GM23338 (cell line): ENCODE measurements at regions not wholly inside any gene's neighbourhood (a gene's known extent, or its start where the extent isn't known, plus 50 kb on each side); places are given as distances from the start of the nearest gene placed in this dataset.

Experiments
- ATAC-seq: fragments of 200-7000 bp; cut with Tn5 transposase; 3 replicates; pipeline ENCODE4 v1.9.1; 2020
- DNase-seq: peaks from one replicate; pipeline ENCODE4 v3.0.0-alpha.2; 2015; ENCODE audit warnings: low spot score
- H2AFZ ChIP-seq: fragments of 200-600 bp; sonication (generic); 2 replicates; pipeline ENCODE4 v1.8.0; 2016; ENCODE audit warnings: antibody characterized with exemption, mild to moderate bottlenecking, moderate library complexity
- H3F3A ChIP-seq: fragments of 200-600 bp; sonication (generic); replicated peaks from 2 replicates; pipeline ENCODE4 v1.8.0; 2017; ENCODE audit warnings: antibody characterized with exemption, mixed run types, low read depth
- H3K27ac ChIP-seq: fragments of 200-600 bp; sonication (generic); 2 replicates; pipeline ENCODE4 v1.6.1; 2016; ENCODE audit warnings: low read depth
- H3K27me3 ChIP-seq: fragments of 200-600 bp; sonication (generic); 2 replicates; pipeline ENCODE4 v1.8.0; 2016; ENCODE audit warnings: mild to moderate bottlenecking, mixed run types, moderate library complexity; ENCODE audit not compliant: insufficient read depth
- H3K36me3 ChIP-seq: fragments of 200-600 bp; sonication (generic); 2 replicates; pipeline ENCODE4 v1.8.0; 2016; ENCODE audit warnings: mild to moderate bottlenecking; ENCODE audit not compliant: insufficient read depth
- H3K4me1 ChIP-seq: fragments of 200-600 bp; sonication (generic); 2 replicates; pipeline ENCODE4 v1.8.0; 2016; ENCODE audit warnings: mild to moderate bottlenecking, moderate library complexity; ENCODE audit not compliant: insufficient read depth
- H3K4me2 ChIP-seq: fragments of 200-600 bp; sonication (generic); 2 replicates; pipeline ENCODE4 v1.7.1; 2017; ENCODE audit warnings: mixed run types
- H3K4me3 ChIP-seq: fragments of 200-600 bp; sonication (generic); 2 replicates; pipeline ENCODE4 v1.6.1; 2016; ENCODE audit warnings: mixed run types
- H3K79me2 ChIP-seq: fragments of 200-600 bp; sonication (generic); replicated peaks from 2 replicates; pipeline ENCODE4 v1.8.0; 2017; ENCODE audit warnings: mild to moderate bottlenecking; ENCODE audit not compliant: insufficient read depth
- H3K9me2 ChIP-seq: fragments of 200-600 bp; sonication (generic); 2 replicates; pipeline ENCODE4 v1.8.0; 2017; ENCODE audit not compliant: insufficient read depth
- H4K20me1 ChIP-seq: fragments of 200-600 bp; sonication (generic); replicated peaks from 2 replicates; pipeline ENCODE4 v1.8.0; 2017; ENCODE audit warnings: mild to moderate bottlenecking; ENCODE audit not compliant: insufficient read depth
- H3K27ac Mint-ChIP-seq: 2 replicates; pipeline ENCODE4 v1.8.0; 2020; ENCODE audit warnings: inconsistent platforms, mild to moderate bottlenecking, moderate library complexity, mixed read lengths
- H3K27me3 Mint-ChIP-seq: 3 replicates; pipeline ENCODE4 v1.8.0; 2022; ENCODE audit warnings: low read depth, mild to moderate bottlenecking, moderate library complexity, mixed read lengths, inconsistent platforms; ENCODE audit not compliant: insufficient read depth, poor library complexity
- H3K36me3 Mint-ChIP-seq: 3 replicates; pipeline ENCODE4 v1.8.0; 2021; ENCODE audit warnings: low read depth, mild to moderate bottlenecking, inconsistent platforms, moderate library complexity, mixed read lengths
- H3K4me1 Mint-ChIP-seq: 3 replicates; pipeline ENCODE4 v1.8.0; 2020; ENCODE audit warnings: mild to moderate bottlenecking, inconsistent platforms, mixed read lengths
- H3K4me3 Mint-ChIP-seq: 3 replicates; pipeline ENCODE4 v1.8.0; 2021; ENCODE audit warnings: moderate library complexity, mild to moderate bottlenecking, inconsistent platforms, mixed read lengths
- H3K9me3 Mint-ChIP-seq: 3 replicates; pipeline ENCODE4 v1.8.0; 2020; ENCODE audit warnings: moderate library complexity, mild to moderate bottlenecking, inconsistent platforms, mixed read lengths
- CREB1 ChIP-seq: fragments of 250-450 bp; sonication (Bioruptor Pico); IDR thresholded peaks from 2 replicates; pipeline ENCODE4 v1.5.0; 2020; ENCODE audit warnings: low read depth, mild to moderate bottlenecking, moderate library complexity
- EZH2phosphoT487 ChIP-seq: fragments of 200-600 bp; sonication (generic); IDR thresholded peaks from one replicate; pipeline ENCODE4 v1.8.1; 2018; ENCODE audit warnings: antibody characterized with exemption; ENCODE audit not compliant: unreplicated experiment
- POLR2AphosphoS5 ChIP-seq: IDR thresholded peaks from 2 replicates; pipeline ENCODE4 v1.6.1; 2016; ENCODE audit warnings: antibody characterized with exemption, low read depth
- ZNF331 ChIP-seq: fragments of 250-450 bp; sonication (Bioruptor Pico); IDR thresholded peaks from 2 replicates; pipeline ENCODE4 v1.5.0; 2020; ENCODE audit warnings: low read depth, mild to moderate bottlenecking, moderate library complexity
- TF ChIP-seq, protein P1 (sequence below): fragments of 250-450 bp; sonication (Bioruptor Pico); IDR thresholded peaks from 2 replicates; pipeline ENCODE4 v1.5.0; 2020; ENCODE audit warnings: mild to moderate bottlenecking, moderate library complexity

- no peaks in the 10 kb centered on the region for H3K4me1 Mint-ChIP-seq
- Histone ChIP-seq H3K4me3 (no peak overlapping the region), H3K4me1 (no peaks in the 10 kb centered on the region), H2AFZ (no peak overlapping the region), H3K9me2 (no peaks in the 10 kb centered on the region), H3F3A (no peaks in the 10 kb centered on the region), H3K27me3 (no peaks in the 10 kb centered on the region), H3K36me3 (no peaks in the 10 kb centered on the region; the same call in 1 of the 2 replicates), H3K27ac (no peak overlapping the region), H3K79me2 (no peaks in the 10 kb centered on the region), H3K4me2 (no peak overlapping the region), H4K20me1 (no peaks in the 10 kb centered on the region; the same call in 1 of the 2 replicates)
- no peak for TF ChIP-seq POLR2AphosphoS5
- TF ChIP-seq EZH2phosphoT487, result no peak
- TF ChIP-seq, protein P1, sequence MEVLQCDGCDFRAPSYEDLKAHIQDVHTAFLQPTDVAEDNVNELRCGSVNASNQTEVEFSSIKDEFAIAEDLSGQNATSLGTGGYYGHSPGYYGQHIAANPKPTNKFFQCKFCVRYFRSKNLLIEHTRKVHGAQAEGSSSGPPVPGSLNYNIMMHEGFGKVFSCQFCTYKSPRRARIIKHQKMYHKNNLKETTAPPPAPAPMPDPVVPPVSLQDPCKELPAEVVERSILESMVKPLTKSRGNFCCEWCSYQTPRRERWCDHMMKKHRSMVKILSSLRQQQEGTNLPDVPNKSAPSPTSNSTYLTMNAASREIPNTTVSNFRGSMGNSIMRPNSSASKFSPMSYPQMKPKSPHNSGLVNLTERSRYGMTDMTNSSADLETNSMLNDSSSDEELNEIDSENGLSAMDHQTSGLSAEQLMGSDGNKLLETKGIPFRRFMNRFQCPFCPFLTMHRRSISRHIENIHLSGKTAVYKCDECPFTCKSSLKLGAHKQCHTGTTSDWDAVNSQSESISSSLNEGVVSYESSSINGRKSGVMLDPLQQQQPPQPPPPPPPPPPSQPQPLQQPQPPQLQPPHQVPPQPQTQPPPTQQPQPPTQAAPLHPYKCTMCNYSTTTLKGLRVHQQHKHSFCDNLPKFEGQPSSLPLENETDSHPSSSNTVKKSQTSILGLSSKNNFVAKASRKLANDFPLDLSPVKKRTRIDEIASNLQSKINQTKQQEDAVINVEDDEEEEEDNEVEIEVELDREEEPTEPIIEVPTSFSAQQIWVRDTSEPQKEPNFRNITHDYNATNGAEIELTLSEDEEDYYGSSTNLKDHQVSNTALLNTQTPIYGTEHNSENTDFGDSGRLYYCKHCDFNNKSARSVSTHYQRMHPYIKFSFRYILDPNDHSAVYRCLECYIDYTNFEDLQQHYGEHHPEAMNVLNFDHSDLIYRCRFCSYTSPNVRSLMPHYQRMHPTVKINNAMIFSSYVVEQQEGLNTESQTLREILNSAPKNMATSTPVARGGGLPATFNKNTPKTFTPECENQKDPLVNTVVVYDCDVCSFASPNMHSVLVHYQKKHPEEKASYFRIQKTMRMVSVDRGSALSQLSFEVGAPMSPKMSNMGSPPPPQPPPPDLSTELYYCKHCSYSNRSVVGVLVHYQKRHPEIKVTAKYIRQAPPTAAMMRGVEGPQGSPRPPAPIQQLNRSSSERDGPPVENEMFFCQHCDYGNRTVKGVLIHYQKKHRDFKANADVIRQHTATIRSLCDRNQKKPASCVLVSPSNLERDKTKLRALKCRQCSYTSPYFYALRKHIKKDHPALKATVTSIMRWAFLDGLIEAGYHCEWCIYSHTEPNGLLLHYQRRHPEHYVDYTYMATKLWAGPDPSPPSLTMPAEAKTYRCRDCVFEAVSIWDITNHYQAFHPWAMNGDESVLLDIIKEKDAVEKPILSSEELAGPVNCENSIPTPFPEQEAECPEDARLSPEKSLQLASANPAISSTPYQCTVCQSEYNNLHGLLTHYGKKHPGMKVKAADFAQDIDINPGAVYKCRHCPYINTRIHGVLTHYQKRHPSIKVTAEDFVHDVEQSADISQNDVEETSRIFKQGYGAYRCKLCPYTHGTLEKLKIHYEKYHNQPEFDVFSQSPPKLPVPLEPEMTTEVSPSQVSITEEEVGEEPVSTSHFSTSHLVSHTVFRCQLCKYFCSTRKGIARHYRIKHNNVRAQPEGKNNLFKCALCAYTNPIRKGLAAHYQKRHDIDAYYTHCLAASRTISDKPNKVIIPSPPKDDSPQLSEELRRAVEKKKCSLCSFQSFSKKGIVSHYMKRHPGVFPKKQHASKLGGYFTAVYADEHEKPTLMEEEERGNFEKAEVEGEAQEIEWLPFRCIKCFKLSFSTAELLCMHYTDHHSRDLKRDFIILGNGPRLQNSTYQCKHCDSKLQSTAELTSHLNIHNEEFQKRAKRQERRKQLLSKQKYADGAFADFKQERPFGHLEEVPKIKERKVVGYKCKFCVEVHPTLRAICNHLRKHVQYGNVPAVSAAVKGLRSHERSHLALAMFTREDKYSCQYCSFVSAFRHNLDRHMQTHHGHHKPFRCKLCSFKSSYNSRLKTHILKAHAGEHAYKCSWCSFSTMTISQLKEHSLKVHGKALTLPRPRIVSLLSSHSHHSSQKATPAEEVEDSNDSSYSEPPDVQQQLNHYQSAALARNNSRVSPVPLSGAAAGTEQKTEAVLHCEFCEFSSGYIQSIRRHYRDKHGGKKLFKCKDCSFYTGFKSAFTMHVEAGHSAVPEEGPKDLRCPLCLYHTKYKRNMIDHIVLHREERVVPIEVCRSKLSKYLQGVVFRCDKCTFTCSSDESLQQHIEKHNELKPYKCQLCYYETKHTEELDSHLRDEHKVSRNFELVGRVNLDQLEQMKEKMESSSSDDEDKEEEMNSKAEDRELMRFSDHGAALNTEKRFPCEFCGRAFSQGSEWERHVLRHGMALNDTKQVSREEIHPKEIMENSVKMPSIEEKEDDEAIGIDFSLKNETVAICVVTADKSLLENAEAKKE (CRISPR knock-in tag), result no peak
- no peak for TF ChIP-seq CREB1 (CRISPR knock-in tag)
- TF ChIP-seq ZNF331, result no peak
- H3K27ac Mint-ChIP-seq, result no peak overlapping the region
- ATAC-seq (no peak), DNase-seq (no peak)
- H3K27me3 Mint-ChIP-seq, result no peaks in the 10 kb centered on the region
- peaks cover 5% of the 10 kb centered on the region; the same call in 1 of the 3 replicates for H3K9me3 Mint-ChIP-seq
- no peaks in the 10 kb centered on the region for H3K36me3 Mint-ChIP-seq
- H3K4me3 Mint-ChIP-seq, result no peak overlapping the region
These were observed 235.0 kb downstream of the MTERF1 start for GRCh38 chr7:91645542-91645941.

GRCh38 chr7:91651986-91652385 lies 228.5 kb downstream of the MTERF1 start:
- H2AFZ ChIP-seq, result no peak overlapping the region
- no peaks in the 10 kb centered on the region for H3K4me1 ChIP-seq
- no peaks in the 10 kb centered on the region for H3K36me3 ChIP-seq
- no peaks in the 10 kb centered on the region for H3K36me3 Mint-ChIP-seq
- DNase-seq (no peak), ATAC-seq (no peak)
- H3K27ac ChIP-seq, result no peak overlapping the region
- no peaks in the 10 kb centered on the region for H3F3A ChIP-seq
- H3K79me2 ChIP-seq, result no peaks in the 10 kb centered on the region
- peaks cover 6% of the 10 kb centered on the region; the same call in 1 of the 3 replicates for H3K9me3 Mint-ChIP-seq
- no peak overlapping the region for H3K4me2 ChIP-seq
- no peak overlapping the region for H3K27ac Mint-ChIP-seq
- H3K27me3 ChIP-seq, result no peaks in the 10 kb centered on the region
- H3K4me3 ChIP-seq, result no peak overlapping the region
- TF ChIP-seq, protein P1 (CRISPR knock-in tag), result no peak
- no peak overlapping the region for H3K4me3 Mint-ChIP-seq
- no peaks in the 10 kb centered on the region for H3K27me3 Mint-ChIP-seq
- no peaks in the 10 kb centered on the region for H3K4me1 Mint-ChIP-seq
- H3K9me2 ChIP-seq, result no peaks in the 10 kb centered on the region
- no peaks in the 10 kb centered on the region for H4K20me1 ChIP-seq
